ENCODE measurements at regions not wholly inside any gene's neighbourhood (a gene's known extent, or its start where the extent isn't known, plus 50 kb on each side); places are given as distances from the start of the nearest gene placed in this dataset.
A peak's percentile ranks its signal among the peaks of the same experiment; 100 is the strongest.

DNA sequence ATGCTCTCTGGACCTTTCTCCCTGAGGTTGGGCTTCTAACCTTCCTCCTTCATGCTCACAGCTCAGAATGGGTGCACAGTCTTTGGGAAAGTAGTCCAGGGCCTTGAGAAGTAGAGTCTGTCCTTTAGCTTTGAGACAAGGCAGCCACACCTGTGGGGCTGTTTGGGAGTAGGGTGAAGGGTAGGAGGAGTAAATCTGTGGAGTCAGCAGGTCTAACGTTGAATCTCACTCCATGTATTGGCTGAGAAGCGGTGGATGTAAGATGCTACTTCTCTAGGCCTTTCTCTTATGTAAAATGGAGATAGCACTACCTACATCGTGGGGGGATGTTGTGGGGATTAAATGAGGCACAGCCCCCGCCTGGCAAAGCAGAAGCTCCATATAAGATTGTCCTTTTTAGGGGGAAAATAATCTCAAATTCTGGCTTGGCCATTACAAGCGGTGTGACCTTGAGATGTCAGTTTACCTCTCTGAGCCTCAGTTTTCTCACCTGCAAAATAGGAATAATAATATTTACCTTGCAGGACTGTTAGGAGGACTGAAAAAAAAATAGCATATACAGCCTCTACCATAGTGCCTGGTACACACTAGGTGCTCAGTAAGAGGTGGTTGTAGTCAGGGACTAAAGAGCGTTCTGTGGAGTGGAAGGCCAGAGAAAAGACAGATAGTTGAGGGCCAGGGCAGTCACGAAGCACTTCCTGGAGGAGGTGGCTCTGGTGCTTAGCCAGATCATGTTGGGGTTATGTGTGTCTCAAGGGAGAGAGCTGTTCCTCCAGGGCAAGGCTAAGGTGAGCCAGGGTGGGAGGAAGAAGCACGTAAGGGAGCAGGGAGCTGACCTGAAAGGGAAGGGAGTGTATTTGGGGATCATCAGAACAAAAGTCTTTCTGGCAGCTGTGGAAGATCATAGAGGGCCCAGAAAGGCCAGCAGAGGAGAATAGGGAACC lies 82.8 kb upstream of the MRPS22 start:
- intact Hi-C loops (cut with micrococcal nuclease; ENCODE audit: unreplicated experiment) (no loop called here), in situ Hi-C loops (cut with HindIII; ENCODE audit: extremely low pct_ligation_motif_present, low pct_unique_long_range_greater_than_20kb) (no loop called here)
- no peaks in the 10 kb centered on the region for H3K4me1 ChIP-seq (ENCODE audit: insufficient read depth, low read length)
- H2AFZ ChIP-seq (ENCODE audit: low read length) = no peak overlapping the region
- TF ChIP-seq TARDBP (CRISPR knock-in tag; IDR thresholded peaks at IDR 0.05) (no peak), EED (CRISPR knock-in tag; IDR thresholded peaks at IDR 0.05) (no peak), ZNF577 (CRISPR knock-in tag; IDR thresholded peaks at IDR 0.05; ENCODE audit: borderline replicate concordance, low read depth) (no peak), ARID3A (IDR thresholded peaks at IDR 0.05; ENCODE audit: low read depth, low read length) (no peak), ZNF329 (CRISPR knock-in tag; IDR thresholded peaks at IDR 0.05; ENCODE audit: low read depth) (no peak), MAFK (conservative IDR thresholded peaks at IDR 0.05 in 1 of 2, IDR thresholded peaks at IDR 0.05 in 1 of 2; ENCODE audit: low read length in 2 of 2) (peak; percentile 15 to 59; a peak in 2 of 4 replicates), ZNF460 (CRISPR knock-in tag; IDR thresholded peaks at IDR 0.05; ENCODE audit: borderline replicate concordance) (no peak), WIZ (CRISPR knock-in tag; IDR thresholded peaks at IDR 0.05) (no peak)
- FAIRE-seq (no peak), DNase-seq (ENCODE audit: low spot score) (no peak), ATAC-seq (no peak)
- H3K4me3 ChIP-seq (replicated peaks in 1 of 3; ENCODE audit: insufficient read depth in 1 of 3, low read depth in 2 of 3, low read length in 3 of 3) = no peak overlapping the region
- H3K9me3 ChIP-seq (ENCODE audit: low read length) = no peaks in the 10 kb centered on the region
- no peak overlapping the region for H3K9ac ChIP-seq (ENCODE audit: insufficient read depth, low read depth, low read length)
- WGBS (ENCODE audit: low lambda C conversion rate) = 28% methylated on average over 8 of the region's 8 CpGs
- ChIA-PET POLR2A (no interaction called here), CTCF (ENCODE audit: low intra/inter-chr PET ratio, low total read pairs) (no interaction called here)
- H3K27me3 ChIP-seq (ENCODE audit: control insufficient read depth in 1 of 2, insufficient read depth in 2 of 2, low read length in 2 of 2) = peaks cover 0 to 3% of the 10 kb centered on the region in 2 experiments; a peak in 2 of 5 replicates
- H3K4me2 ChIP-seq (ENCODE audit: low read depth, low read length) = no peak overlapping the region
- no peaks in the 10 kb centered on the region for H4K20me1 ChIP-seq (ENCODE audit: insufficient read depth, low read length)
- no TSS peak for BruUV-seq (replicated peaks)
- no peaks in the 10 kb centered on the region for H3K36me3 ChIP-seq (replicated peaks in 1 of 2; ENCODE audit: control insufficient read depth in 1 of 2, insufficient read depth in 2 of 2, low read length in 2 of 2)
- no peak overlapping the region for H3K27ac ChIP-seq (ENCODE audit: extremely low read length, insufficient read depth, low read length)
- no peaks in the 10 kb centered on the region for H3K79me2 ChIP-seq (ENCODE audit: insufficient read depth, low read length)
